SK-N-SH (cell line): ENCODE measurements at regions not wholly inside any gene's neighbourhood (a gene's known extent, or its start where the extent isn't known, plus 50 kb on each side); places are given as distances from the start of the nearest gene placed in this dataset.

Experiments used
- MEF2A ChIP-seq: IDR thresholded peaks from 2 replicates; pipeline ENCODE4 v1.4.0; 2012; ENCODE audit warnings: low read depth, borderline replicate concordance
- TF ChIP-seq, protein P1 (sequence below): fragments of 200-600 bp; sonication (generic); IDR thresholded peaks from 2 replicates; pipeline ENCODE4 v1.6.1; 2017; ENCODE audit warnings: antibody characterized with exemption, mild to moderate bottlenecking, moderate library complexity

- TF ChIP-seq MEF2A, result no peak
- TF ChIP-seq, protein P1, sequence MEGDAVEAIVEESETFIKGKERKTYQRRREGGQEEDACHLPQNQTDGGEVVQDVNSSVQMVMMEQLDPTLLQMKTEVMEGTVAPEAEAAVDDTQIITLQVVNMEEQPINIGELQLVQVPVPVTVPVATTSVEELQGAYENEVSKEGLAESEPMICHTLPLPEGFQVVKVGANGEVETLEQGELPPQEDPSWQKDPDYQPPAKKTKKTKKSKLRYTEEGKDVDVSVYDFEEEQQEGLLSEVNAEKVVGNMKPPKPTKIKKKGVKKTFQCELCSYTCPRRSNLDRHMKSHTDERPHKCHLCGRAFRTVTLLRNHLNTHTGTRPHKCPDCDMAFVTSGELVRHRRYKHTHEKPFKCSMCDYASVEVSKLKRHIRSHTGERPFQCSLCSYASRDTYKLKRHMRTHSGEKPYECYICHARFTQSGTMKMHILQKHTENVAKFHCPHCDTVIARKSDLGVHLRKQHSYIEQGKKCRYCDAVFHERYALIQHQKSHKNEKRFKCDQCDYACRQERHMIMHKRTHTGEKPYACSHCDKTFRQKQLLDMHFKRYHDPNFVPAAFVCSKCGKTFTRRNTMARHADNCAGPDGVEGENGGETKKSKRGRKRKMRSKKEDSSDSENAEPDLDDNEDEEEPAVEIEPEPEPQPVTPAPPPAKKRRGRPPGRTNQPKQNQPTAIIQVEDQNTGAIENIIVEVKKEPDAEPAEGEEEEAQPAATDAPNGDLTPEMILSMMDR, result no peak
Measured at GRCh38 chr11:69976794-69977193, 101.3 kb upstream of the ANO1 start.
